HFFc6 (cell line): ENCODE measurements at regions not wholly inside any gene's neighbourhood (a gene's known extent, or its start where the extent isn't known, plus 50 kb on each side); places are given as distances from the start of the nearest gene placed in this dataset.

Experiments used
- DNase-seq: peaks from one replicate; pipeline ENCODE4 v3.0.0-alpha.2; 2018
- H3K27ac Mint-ChIP-seq: 2 replicates; pipeline ENCODE4 v1.8.0; 2020; ENCODE audit warnings: mild to moderate bottlenecking, mixed read lengths
- H3K27me3 Mint-ChIP-seq: 2 replicates; pipeline ENCODE4 v1.8.0; 2021; ENCODE audit warnings: mild to moderate bottlenecking, moderate library complexity, mixed read lengths; ENCODE audit not compliant: insufficient read depth
- H3K36me3 Mint-ChIP-seq: 2 replicates; pipeline ENCODE4 v1.8.0; 2021; ENCODE audit warnings: low read depth, mixed read lengths
- H3K4me1 Mint-ChIP-seq: 2 replicates; pipeline ENCODE4 v1.8.0; 2020; ENCODE audit warnings: low read depth, mixed read lengths
- H3K4me3 Mint-ChIP-seq: 2 replicates; pipeline ENCODE4 v1.8.0; 2020; ENCODE audit warnings: mild to moderate bottlenecking, moderate library complexity, mixed read lengths
- H3K9me3 Mint-ChIP-seq: 2 replicates; pipeline ENCODE4 v1.8.0; 2020; ENCODE audit warnings: mild to moderate bottlenecking, mixed read lengths
- CTCF ChIP-seq: fragments of 200-600 bp; sonication (generic); IDR thresholded peaks from 2 replicates; pipeline ENCODE4 v1.5.0; 2021; ENCODE audit warnings: antibody characterized with exemption, mild to moderate bottlenecking

- peaks cover 2% of the 10 kb centered on the region for H3K27me3 Mint-ChIP-seq
- H3K9me3 Mint-ChIP-seq: no peaks in the 10 kb centered on the region
- H3K36me3 Mint-ChIP-seq: no peaks in the 10 kb centered on the region
- peak; percentile 46; the same call in 1 of the 2 replicates for TF ChIP-seq CTCF
- DNase-seq: no peak
- no peak overlapping the region for H3K27ac Mint-ChIP-seq
- peaks cover 9% of the 10 kb centered on the region; the same call in 1 of the 2 replicates for H3K4me1 Mint-ChIP-seq
- H3K4me3 Mint-ChIP-seq: no peak overlapping the region
Measured at GRCh38 chrX:10326578-10326977, 169.8 kb downstream of the CLCN4 start.

GRCh38 chrX:10327651-10328050 is 170.9 kb downstream of the CLCN4 start:
- no peak for DNase-seq
- H3K4me3 Mint-ChIP-seq: no peak overlapping the region
- H3K4me1 Mint-ChIP-seq: peaks cover 9% of the 10 kb centered on the region; the same call in 1 of the 2 replicates
- H3K9me3 Mint-ChIP-seq: no peaks in the 10 kb centered on the region
- H3K36me3 Mint-ChIP-seq: no peaks in the 10 kb centered on the region
- peaks cover 2% of the 10 kb centered on the region for H3K27me3 Mint-ChIP-seq
- no peak for TF ChIP-seq CTCF
- no peak overlapping the region for H3K27ac Mint-ChIP-seq

- H3K9me3 Mint-ChIP-seq: no peaks in the 10 kb centered on the region
- peaks cover 9% of the 10 kb centered on the region; the same call in 1 of the 2 replicates for H3K4me1 Mint-ChIP-seq
- H3K27ac Mint-ChIP-seq: no peak overlapping the region
- DNase-seq: no peak
- no peak for TF ChIP-seq CTCF
- no peaks in the 10 kb centered on the region for H3K36me3 Mint-ChIP-seq
- H3K27me3 Mint-ChIP-seq: peaks cover 3% of the 10 kb centered on the region; the same call in 1 of the 2 replicates
- no peak overlapping the region for H3K4me3 Mint-ChIP-seq
Measured at GRCh38 chrX:10329984-10330383, 173.2 kb downstream of the CLCN4 start.

- H3K27ac Mint-ChIP-seq: no peak overlapping the region
- H3K9me3 Mint-ChIP-seq: no peaks in the 10 kb centered on the region
- no peaks in the 10 kb centered on the region for H3K4me1 Mint-ChIP-seq
- no peak for DNase-seq
- no peak for TF ChIP-seq CTCF
- peaks cover 4% of the 10 kb centered on the region for H3K27me3 Mint-ChIP-seq
- H3K36me3 Mint-ChIP-seq: no peaks in the 10 kb centered on the region
- H3K4me3 Mint-ChIP-seq: no peak overlapping the region
Measured at GRCh38 chrX:10341309-10341708, 184.5 kb downstream of the CLCN4 start.

- Mint-ChIP-seq H3K4me3 (no peak overlapping the region), H3K36me3 (no peaks in the 10 kb centered on the region), H3K27ac (no peak overlapping the region), H3K9me3 (no peaks in the 10 kb centered on the region), H3K4me1 (peaks cover 7% of the 10 kb centered on the region), H3K27me3 (no peaks in the 10 kb centered on the region; the same call in 1 of the 2 replicates)
- TF ChIP-seq CTCF: no peak
- no peak for DNase-seq
Measured at GRCh38 chrX:10350221-10350620, 193.4 kb downstream of the CLCN4 start.

GRCh38 chrX:10350981-10351380 is 194.2 kb downstream of the CLCN4 start:
- Mint-ChIP-seq H3K4me3 (0 out of 2 replicates have a peak overlapping the region, but pooled peaks have one; percentile 8), H3K27ac (no peak overlapping the region), H3K4me1 (peaks cover 7% of the 10 kb centered on the region), H3K36me3 (no peaks in the 10 kb centered on the region), H3K9me3 (no peaks in the 10 kb centered on the region), H3K27me3 (no peaks in the 10 kb centered on the region; the same call in 1 of the 2 replicates)
- no peak for TF ChIP-seq CTCF
- DNase-seq: peak; percentile 40
